ENCODE measurements at regions not wholly inside any gene's neighbourhood (a gene's known extent, or its start where the extent isn't known, plus 50 kb on each side); places are given as distances from the start of the nearest gene placed in this dataset.

DNA sequence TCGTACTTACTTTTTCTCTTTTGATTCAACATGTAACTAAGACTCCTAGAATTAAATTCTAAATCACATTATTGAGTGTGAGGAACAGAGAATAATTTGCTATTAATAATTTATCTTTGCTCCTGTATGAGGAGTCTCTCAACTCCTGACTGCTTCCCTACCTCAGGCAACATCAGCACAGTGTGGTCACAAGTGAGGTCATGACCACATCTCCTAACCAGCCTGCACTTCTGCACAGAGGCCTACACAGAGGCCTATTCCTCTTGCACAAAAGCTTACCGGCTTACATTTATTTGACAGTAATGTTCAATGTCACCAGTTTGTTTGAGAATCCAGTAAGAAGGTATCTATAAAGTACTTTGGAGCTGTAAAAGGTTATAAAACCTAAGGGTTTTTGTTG is 637.4 kb upstream of the MARCKS start:
- TF ChIP-seq, protein P1, sequence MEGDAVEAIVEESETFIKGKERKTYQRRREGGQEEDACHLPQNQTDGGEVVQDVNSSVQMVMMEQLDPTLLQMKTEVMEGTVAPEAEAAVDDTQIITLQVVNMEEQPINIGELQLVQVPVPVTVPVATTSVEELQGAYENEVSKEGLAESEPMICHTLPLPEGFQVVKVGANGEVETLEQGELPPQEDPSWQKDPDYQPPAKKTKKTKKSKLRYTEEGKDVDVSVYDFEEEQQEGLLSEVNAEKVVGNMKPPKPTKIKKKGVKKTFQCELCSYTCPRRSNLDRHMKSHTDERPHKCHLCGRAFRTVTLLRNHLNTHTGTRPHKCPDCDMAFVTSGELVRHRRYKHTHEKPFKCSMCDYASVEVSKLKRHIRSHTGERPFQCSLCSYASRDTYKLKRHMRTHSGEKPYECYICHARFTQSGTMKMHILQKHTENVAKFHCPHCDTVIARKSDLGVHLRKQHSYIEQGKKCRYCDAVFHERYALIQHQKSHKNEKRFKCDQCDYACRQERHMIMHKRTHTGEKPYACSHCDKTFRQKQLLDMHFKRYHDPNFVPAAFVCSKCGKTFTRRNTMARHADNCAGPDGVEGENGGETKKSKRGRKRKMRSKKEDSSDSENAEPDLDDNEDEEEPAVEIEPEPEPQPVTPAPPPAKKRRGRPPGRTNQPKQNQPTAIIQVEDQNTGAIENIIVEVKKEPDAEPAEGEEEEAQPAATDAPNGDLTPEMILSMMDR (IDR thresholded peaks at IDR 0.05) = no peak
- TF ChIP-seq POLR2A (IDR thresholded peaks at IDR 0.05) = no peak

All from esophagus squamous epithelium (tissue), 4 donors.